ENCODE measurements at regions not wholly inside any gene's neighbourhood (a gene's known extent, or its start where the extent isn't known, plus 50 kb on each side); places are given as distances from the start of the nearest gene placed in this dataset.

- DNase-seq (ENCODE audit: extremely low spot score, unreplicated experiment), result no peak
- TF ChIP-seq, protein P1, sequence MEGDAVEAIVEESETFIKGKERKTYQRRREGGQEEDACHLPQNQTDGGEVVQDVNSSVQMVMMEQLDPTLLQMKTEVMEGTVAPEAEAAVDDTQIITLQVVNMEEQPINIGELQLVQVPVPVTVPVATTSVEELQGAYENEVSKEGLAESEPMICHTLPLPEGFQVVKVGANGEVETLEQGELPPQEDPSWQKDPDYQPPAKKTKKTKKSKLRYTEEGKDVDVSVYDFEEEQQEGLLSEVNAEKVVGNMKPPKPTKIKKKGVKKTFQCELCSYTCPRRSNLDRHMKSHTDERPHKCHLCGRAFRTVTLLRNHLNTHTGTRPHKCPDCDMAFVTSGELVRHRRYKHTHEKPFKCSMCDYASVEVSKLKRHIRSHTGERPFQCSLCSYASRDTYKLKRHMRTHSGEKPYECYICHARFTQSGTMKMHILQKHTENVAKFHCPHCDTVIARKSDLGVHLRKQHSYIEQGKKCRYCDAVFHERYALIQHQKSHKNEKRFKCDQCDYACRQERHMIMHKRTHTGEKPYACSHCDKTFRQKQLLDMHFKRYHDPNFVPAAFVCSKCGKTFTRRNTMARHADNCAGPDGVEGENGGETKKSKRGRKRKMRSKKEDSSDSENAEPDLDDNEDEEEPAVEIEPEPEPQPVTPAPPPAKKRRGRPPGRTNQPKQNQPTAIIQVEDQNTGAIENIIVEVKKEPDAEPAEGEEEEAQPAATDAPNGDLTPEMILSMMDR (IDR thresholded peaks at IDR 0.05), result no peak
- no peaks in the 10 kb centered on the region for H3K36me3 Mint-ChIP-seq (ENCODE audit: unreplicated experiment)
- peaks cover 33% of the 10 kb centered on the region for H3K27me3 Mint-ChIP-seq (ENCODE audit: unreplicated experiment)
- no peak overlapping the region for H3K4me3 Mint-ChIP-seq (ENCODE audit: unreplicated experiment)
- H3K27ac Mint-ChIP-seq (ENCODE audit: unreplicated experiment), result no peak overlapping the region
- H3K9me3 Mint-ChIP-seq (ENCODE audit: unreplicated experiment), result no peaks in the 10 kb centered on the region
- H3K4me1 Mint-ChIP-seq (ENCODE audit: unreplicated experiment), result no peaks in the 10 kb centered on the region
Observed at GRCh38 chr6:122130026-122130348, 269.5 kb upstream of the HSF2 start.

GRCh38 chr6:122130518-122130917 lies 268.9 kb upstream of the HSF2 start:
- Mint-ChIP-seq H3K27me3 (ENCODE audit: unreplicated experiment) (peaks cover 33% of the 10 kb centered on the region), H3K4me1 (ENCODE audit: unreplicated experiment) (no peaks in the 10 kb centered on the region), H3K27ac (ENCODE audit: unreplicated experiment) (no peak overlapping the region), H3K9me3 (ENCODE audit: unreplicated experiment) (no peaks in the 10 kb centered on the region), H3K36me3 (ENCODE audit: unreplicated experiment) (no peaks in the 10 kb centered on the region), H3K4me3 (ENCODE audit: unreplicated experiment) (no peak overlapping the region)
- TF ChIP-seq, protein P1 (IDR thresholded peaks at IDR 0.05), result no peak
- DNase-seq (ENCODE audit: extremely low spot score, unreplicated experiment), result no peak

DNA sequence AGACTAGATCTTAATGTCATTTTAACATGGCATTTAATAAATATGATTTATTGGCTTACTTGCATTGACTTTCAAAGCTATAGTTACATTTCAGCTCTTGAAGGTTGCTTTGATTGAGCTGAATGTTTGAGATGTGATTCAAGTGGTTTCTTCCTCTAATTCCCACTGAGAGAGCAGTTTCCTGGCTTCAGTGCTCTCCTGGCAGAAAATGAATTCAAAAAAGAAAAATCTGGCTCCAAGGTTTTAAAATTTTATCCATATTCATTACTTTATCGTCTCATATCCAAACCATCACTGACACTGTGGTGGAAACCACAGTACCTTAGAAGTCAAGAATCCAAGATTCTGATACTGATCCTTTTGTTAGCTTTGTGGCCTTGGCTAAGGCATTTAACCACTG lies 263.1 kb upstream of the HSF2 start:
- Mint-ChIP-seq H3K27me3 (ENCODE audit: unreplicated experiment) (peaks cover 32% of the 10 kb centered on the region), H3K9me3 (ENCODE audit: unreplicated experiment) (no peaks in the 10 kb centered on the region), H3K4me1 (ENCODE audit: unreplicated experiment) (no peaks in the 10 kb centered on the region)

DNA sequence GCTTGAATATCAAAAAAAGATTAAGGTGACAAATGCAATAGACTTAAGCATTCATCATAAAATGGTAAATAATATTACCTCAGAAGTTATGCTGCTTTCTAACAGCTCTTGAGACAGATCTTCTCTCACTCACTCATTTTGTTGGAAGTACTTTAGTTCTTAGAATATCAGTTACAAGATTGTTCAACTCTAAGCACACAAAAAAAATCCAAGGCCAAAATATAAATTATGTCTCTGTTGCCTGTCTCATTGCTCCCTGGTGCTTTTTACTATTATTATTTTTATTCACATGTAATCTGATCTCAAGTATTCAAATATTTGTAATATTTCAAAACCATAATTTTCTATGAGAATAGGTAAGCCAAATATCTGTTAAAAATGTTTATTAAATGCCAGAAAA lies 259.4 kb upstream of the HSF2 start:
- Mint-ChIP-seq H3K27me3 (ENCODE audit: unreplicated experiment) (peaks cover 35% of the 10 kb centered on the region), H3K36me3 (ENCODE audit: unreplicated experiment) (no peaks in the 10 kb centered on the region), H3K27ac (ENCODE audit: unreplicated experiment) (no peak overlapping the region), H3K9me3 (ENCODE audit: unreplicated experiment) (no peaks in the 10 kb centered on the region), H3K4me3 (ENCODE audit: unreplicated experiment) (no peak overlapping the region), H3K4me1 (ENCODE audit: unreplicated experiment) (no peaks in the 10 kb centered on the region)
- DNase-seq (ENCODE audit: extremely low spot score, unreplicated experiment), result no peak
- TF ChIP-seq, protein P1 (IDR thresholded peaks at IDR 0.05), result no peak

More for the DNA sequence above, 263.1 kb upstream of the HSF2 start:
- TF ChIP-seq, protein P1 (IDR thresholded peaks at IDR 0.05), result no peak
- Mint-ChIP-seq H3K36me3 (ENCODE audit: unreplicated experiment) (no peaks in the 10 kb centered on the region), H3K27ac (ENCODE audit: unreplicated experiment) (no peak overlapping the region), H3K4me3 (ENCODE audit: unreplicated experiment) (no peak overlapping the region)
- DNase-seq (ENCODE audit: extremely low spot score, unreplicated experiment), result no peak

DNA sequence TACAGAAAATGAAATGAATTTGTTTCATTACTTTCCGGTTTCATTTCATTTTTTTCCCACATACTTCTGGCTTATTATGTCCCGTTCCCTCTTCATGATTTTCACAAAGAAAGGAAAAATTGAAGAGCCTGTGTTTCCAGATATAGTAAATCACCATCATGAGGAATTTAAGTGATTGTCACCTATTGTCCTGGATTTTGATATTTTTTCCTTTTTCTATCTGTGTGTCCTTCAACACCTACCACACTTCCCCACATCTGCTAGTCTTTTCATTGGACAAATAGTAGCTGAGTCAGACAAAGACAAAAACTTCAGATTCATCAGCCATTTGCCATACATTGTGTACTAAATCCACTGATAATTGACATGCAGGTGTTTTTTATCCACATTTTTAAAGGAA lies 258.2 kb upstream of the HSF2 start:
- Mint-ChIP-seq H3K27ac (ENCODE audit: unreplicated experiment) (no peak overlapping the region), H3K4me3 (ENCODE audit: unreplicated experiment) (no peak overlapping the region), H3K27me3 (ENCODE audit: unreplicated experiment) (peaks cover 39% of the 10 kb centered on the region), H3K36me3 (ENCODE audit: unreplicated experiment) (no peaks in the 10 kb centered on the region), H3K4me1 (ENCODE audit: unreplicated experiment) (no peaks in the 10 kb centered on the region), H3K9me3 (ENCODE audit: unreplicated experiment) (no peaks in the 10 kb centered on the region)
- DNase-seq (ENCODE audit: extremely low spot score, unreplicated experiment), result no peak
- TF ChIP-seq, protein P1 (IDR thresholded peaks at IDR 0.05), result no peak
